ENCODE measurements at regions not wholly inside any gene's neighbourhood (a gene's known extent, or its start where the extent isn't known, plus 50 kb on each side); places are given as distances from the start of the nearest gene placed in this dataset.

DNA sequence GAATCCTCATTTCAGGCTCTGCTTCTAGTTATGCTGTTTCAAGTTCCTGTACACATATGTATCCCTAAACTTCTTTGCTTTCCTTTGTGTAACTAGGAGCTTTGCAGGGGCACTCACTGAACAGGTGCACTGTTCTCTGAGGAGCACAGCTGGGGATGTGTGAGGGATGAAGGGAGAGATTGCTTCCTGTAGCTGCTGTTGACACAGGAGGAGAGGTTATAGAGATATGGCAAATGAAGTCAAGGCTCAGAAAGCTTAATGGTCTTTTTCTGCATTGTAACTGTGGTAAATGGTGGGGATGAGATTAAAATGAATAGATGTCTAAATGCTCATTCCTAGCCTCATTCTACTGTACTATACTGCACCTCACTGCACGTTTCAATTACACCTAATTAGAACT lies 454.3 kb downstream of the BTBD3 start:
- TF ChIP-seq, protein P1, sequence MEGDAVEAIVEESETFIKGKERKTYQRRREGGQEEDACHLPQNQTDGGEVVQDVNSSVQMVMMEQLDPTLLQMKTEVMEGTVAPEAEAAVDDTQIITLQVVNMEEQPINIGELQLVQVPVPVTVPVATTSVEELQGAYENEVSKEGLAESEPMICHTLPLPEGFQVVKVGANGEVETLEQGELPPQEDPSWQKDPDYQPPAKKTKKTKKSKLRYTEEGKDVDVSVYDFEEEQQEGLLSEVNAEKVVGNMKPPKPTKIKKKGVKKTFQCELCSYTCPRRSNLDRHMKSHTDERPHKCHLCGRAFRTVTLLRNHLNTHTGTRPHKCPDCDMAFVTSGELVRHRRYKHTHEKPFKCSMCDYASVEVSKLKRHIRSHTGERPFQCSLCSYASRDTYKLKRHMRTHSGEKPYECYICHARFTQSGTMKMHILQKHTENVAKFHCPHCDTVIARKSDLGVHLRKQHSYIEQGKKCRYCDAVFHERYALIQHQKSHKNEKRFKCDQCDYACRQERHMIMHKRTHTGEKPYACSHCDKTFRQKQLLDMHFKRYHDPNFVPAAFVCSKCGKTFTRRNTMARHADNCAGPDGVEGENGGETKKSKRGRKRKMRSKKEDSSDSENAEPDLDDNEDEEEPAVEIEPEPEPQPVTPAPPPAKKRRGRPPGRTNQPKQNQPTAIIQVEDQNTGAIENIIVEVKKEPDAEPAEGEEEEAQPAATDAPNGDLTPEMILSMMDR (IDR thresholded peaks at IDR 0.05; ENCODE audit: low read length), result no peak
- TF ChIP-seq EZH2 (IDR thresholded peaks at IDR 0.05; ENCODE audit: borderline replicate concordance, low read length), result no peak
